ENCODE measurements at regions not wholly inside any gene's neighbourhood (a gene's known extent, or its start where the extent isn't known, plus 50 kb on each side); places are given as distances from the start of the nearest gene placed in this dataset.

DNA sequence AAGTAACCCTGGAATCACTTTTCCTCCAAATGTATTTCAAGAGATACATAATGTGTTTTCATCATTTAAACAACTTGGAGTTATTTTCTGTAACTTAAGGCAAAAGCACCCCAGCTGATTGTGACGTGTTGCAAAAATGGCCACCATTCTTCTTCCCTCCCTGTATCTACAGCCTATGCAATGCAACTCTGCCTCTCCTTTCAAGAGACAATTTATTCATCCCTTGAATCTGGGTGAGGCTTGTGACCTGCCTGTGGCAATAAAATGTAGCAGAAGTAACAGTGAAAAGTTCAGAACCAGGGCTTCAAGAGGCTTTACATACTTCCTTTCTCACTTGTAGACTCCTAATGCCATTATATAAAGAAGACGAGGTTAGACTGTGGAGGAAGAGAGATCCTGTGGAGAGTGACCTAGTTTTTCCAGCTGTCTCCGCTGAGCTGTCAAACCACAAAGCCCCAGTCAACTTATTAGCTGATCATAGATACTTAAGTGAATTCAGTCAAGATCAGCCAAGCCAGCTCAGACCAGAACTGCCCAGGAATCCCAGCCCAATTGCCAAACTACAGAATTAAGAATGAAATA is 81.0 kb upstream of the KLF3 start:
- no peak overlapping the region for H3K4me3 ChIP-seq (ENCODE audit: low read length)
- H3K9ac ChIP-seq (ENCODE audit: low read depth, low read length), result no peak overlapping the region
- no peaks in the 10 kb centered on the region for H3K4me1 ChIP-seq (ENCODE audit: control insufficient read depth, insufficient read depth, low read length)
- H3K4me2 ChIP-seq (ENCODE audit: low read length), result no peak overlapping the region
- H3K36me3 ChIP-seq (ENCODE audit: insufficient read depth, low read length), result no peaks in the 10 kb centered on the region
- no peaks in the 10 kb centered on the region for H3K27me3 ChIP-seq (ENCODE audit: control insufficient read depth, insufficient read depth, low read length)
- H3K9me3 ChIP-seq (replicated peaks; ENCODE audit: low read length), result no peaks in the 10 kb centered on the region

DNA sequence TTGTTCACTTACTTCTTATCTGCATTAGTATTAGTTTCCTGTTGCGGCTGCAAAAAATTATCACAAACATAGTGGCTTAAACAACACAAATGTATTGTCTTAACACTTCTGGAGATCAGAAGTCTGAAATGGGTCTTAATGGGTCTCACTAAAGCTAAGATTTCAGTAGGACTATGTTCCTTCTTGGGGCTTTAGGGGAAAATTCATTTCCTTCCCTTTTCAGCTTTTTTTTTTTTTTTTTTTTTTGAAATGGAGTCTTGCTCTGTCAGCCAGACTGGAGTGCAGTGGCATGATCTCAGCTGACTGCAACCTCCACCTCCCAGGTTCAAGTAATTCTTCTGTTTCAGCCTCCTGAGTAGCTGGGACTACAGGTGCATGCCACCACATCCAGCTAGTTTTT is 78.1 kb upstream of the KLF3 start:
- no peak overlapping the region for H3K4me3 ChIP-seq (ENCODE audit: low read length)
- no peak overlapping the region for H3K9ac ChIP-seq (ENCODE audit: low read depth, low read length)
- no peaks in the 10 kb centered on the region for H3K9me3 ChIP-seq (replicated peaks; ENCODE audit: low read length)
- no peaks in the 10 kb centered on the region for H3K4me1 ChIP-seq (ENCODE audit: control insufficient read depth, insufficient read depth, low read length)
- H3K27me3 ChIP-seq (ENCODE audit: control insufficient read depth, insufficient read depth, low read length), result peaks cover 3% of the 10 kb centered on the region
- H3K4me2 ChIP-seq (ENCODE audit: low read length), result no peak overlapping the region
- no peaks in the 10 kb centered on the region for H3K36me3 ChIP-seq (ENCODE audit: insufficient read depth, low read length)

DNA sequence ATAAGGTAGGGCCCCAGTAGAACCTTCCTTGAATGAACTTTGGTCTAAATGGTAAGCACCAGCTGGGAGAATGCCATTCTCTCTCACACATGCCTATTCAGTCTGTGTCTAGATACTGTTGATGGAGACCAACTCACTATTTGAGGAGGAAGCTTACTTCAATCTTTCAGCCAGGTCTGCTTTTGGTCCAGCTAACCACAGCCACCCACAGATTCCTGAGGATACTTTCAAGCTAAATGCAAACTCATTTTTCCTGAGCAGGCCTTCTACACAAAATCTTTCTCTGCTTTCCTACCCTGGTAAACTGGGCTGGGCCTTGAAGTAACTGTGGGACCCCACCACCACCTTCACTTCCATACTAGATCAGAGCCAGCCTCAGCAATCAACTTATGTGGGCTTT is 76.9 kb upstream of the KLF3 start:
- Histone ChIP-seq H3K9me3 (replicated peaks; ENCODE audit: low read length) (no peaks in the 10 kb centered on the region), H3K4me2 (ENCODE audit: low read length) (no peak overlapping the region), H3K9ac (ENCODE audit: low read depth, low read length) (no peak overlapping the region), H3K4me3 (ENCODE audit: low read length) (no peak overlapping the region), H3K27me3 (ENCODE audit: control insufficient read depth, insufficient read depth, low read length) (peaks cover 3% of the 10 kb centered on the region), H3K4me1 (ENCODE audit: control insufficient read depth, insufficient read depth, low read length) (no peaks in the 10 kb centered on the region), H3K36me3 (ENCODE audit: insufficient read depth, low read length) (no peaks in the 10 kb centered on the region)

DNA sequence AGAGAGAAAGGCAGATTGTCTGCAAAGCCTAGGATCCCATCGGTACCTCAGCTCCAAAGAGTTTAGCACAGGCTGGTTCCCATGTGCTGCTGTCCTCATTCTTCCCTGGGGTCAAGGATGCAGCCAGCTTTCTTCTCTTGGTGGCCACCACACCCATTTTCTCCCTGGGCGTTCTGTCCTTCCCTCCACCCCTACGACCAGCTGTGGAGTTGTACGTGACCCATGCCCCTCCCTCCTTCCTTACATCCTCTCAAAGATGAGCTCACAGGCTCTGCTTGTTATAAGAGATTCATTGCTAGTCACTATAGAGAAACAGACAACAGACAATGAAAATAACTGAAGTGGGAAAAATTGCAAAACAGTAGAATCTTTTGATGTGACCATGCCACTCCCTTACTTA is 74.0 kb upstream of the KLF3 start:
- H3K9me3 ChIP-seq (replicated peaks; ENCODE audit: low read length), result no peaks in the 10 kb centered on the region
- H3K36me3 ChIP-seq (ENCODE audit: insufficient read depth, low read length), result no peaks in the 10 kb centered on the region
- peaks cover 3% of the 10 kb centered on the region for H3K27me3 ChIP-seq (ENCODE audit: control insufficient read depth, insufficient read depth, low read length)
- no peak overlapping the region for H3K9ac ChIP-seq (ENCODE audit: low read depth, low read length)
- no peak overlapping the region for H3K4me2 ChIP-seq (ENCODE audit: low read length)
- H3K4me3 ChIP-seq (ENCODE audit: low read length), result no peak overlapping the region
- H3K4me1 ChIP-seq (ENCODE audit: control insufficient read depth, insufficient read depth, low read length), result no peaks in the 10 kb centered on the region

GRCh38 chr4:38591617-38592337 is 72.2 kb upstream of the KLF3 start:
- H3K36me3 ChIP-seq (ENCODE audit: insufficient read depth, low read length), result no peaks in the 10 kb centered on the region
- no peak overlapping the region for H3K9ac ChIP-seq (ENCODE audit: low read depth, low read length)
- H3K4me2 ChIP-seq (ENCODE audit: low read length), result no peak overlapping the region
- H3K4me1 ChIP-seq (ENCODE audit: control insufficient read depth, insufficient read depth, low read length), result no peaks in the 10 kb centered on the region
- peaks cover 3% of the 10 kb centered on the region for H3K27me3 ChIP-seq (ENCODE audit: control insufficient read depth, insufficient read depth, low read length)
- H3K4me3 ChIP-seq (ENCODE audit: low read length), result no peak overlapping the region
- no peaks in the 10 kb centered on the region for H3K9me3 ChIP-seq (replicated peaks; ENCODE audit: low read length)

DNA sequence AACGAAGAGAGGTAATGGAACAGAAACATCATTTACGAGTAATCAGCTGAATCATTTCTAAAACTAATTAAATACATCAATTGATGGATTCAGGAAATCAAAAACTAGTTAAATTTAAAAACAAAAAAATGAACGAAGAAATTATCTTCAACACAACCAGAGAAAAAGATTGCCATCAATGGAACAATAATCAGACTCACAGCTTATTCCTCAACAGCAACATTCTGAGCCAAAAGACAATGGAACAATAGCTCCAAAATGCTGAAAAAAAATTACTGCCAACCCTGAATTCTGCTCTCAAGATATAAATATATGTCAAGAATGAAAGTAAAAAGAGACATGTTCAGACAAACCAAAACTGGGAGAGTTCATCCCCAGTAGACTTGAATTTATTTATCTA is 65.5 kb upstream of the KLF3 start:
- H3K9me3 ChIP-seq (replicated peaks; ENCODE audit: low read length), result no peaks in the 10 kb centered on the region
- H3K4me2 ChIP-seq (ENCODE audit: low read length), result no peak overlapping the region
- no peak overlapping the region for H3K9ac ChIP-seq (ENCODE audit: low read depth, low read length)
- no peaks in the 10 kb centered on the region for H3K36me3 ChIP-seq (ENCODE audit: insufficient read depth, low read length)
- H3K4me3 ChIP-seq (ENCODE audit: low read length), result no peak overlapping the region
- H3K4me1 ChIP-seq (ENCODE audit: control insufficient read depth, insufficient read depth, low read length), result no peaks in the 10 kb centered on the region
- no peaks in the 10 kb centered on the region for H3K27me3 ChIP-seq (ENCODE audit: control insufficient read depth, insufficient read depth, low read length)

- Histone ChIP-seq H3K36me3 (ENCODE audit: insufficient read depth, low read length) (no peaks in the 10 kb centered on the region), H3K9ac (ENCODE audit: low read depth, low read length) (no peak overlapping the region), H3K27me3 (ENCODE audit: control insufficient read depth, insufficient read depth, low read length) (no peaks in the 10 kb centered on the region), H3K9me3 (replicated peaks; ENCODE audit: low read length) (no peaks in the 10 kb centered on the region), H3K4me3 (ENCODE audit: low read length) (no peak overlapping the region), H3K4me1 (ENCODE audit: control insufficient read depth, insufficient read depth, low read length) (no peaks in the 10 kb centered on the region), H3K4me2 (ENCODE audit: low read length) (no peak overlapping the region)
These were observed 63.4 kb upstream of the KLF3 start for GRCh38 chr4:38600575-38600974.

DNA sequence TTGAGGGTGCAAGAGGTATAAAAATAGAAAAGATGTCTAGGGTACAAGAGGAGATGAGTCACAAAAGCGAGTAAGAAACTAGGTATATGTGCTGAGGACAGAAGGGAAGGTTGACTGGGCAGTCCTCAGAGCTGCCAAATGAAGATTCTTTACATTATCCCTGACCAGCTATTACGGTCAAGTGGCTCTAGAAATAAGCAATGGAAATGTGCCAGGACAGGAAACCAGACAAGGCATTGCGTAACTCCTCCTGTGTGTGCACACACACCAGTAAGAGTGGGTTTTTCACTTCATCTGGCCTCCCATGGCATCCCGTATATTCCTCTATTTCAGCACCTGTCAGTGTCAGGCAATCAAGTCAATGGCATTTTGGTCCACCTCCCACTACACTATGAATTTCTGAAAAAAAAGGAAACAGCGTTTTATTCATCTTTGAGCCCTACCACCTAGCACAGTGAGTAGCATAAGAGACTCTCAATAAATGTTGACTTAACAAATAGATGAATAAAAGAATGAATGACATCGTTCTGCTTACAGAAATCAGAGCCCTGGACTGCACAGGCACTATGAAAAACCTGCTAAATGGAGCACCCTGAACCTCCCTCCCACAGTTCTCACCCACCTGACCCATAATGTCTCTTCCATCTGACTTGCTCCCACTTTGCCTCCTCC is 62.6 kb upstream of the KLF3 start:
- no peaks in the 10 kb centered on the region for H3K36me3 ChIP-seq (ENCODE audit: insufficient read depth, low read length)
- H3K4me3 ChIP-seq (ENCODE audit: low read length), result no peak overlapping the region
- H3K27me3 ChIP-seq (ENCODE audit: control insufficient read depth, insufficient read depth, low read length), result no peaks in the 10 kb centered on the region
- no peaks in the 10 kb centered on the region for H3K9me3 ChIP-seq (replicated peaks; ENCODE audit: low read length)
- no peaks in the 10 kb centered on the region for H3K4me1 ChIP-seq (ENCODE audit: control insufficient read depth, insufficient read depth, low read length)
- no peak overlapping the region for H3K9ac ChIP-seq (ENCODE audit: low read depth, low read length)
- no peak overlapping the region for H3K4me2 ChIP-seq (ENCODE audit: low read length)

DNA sequence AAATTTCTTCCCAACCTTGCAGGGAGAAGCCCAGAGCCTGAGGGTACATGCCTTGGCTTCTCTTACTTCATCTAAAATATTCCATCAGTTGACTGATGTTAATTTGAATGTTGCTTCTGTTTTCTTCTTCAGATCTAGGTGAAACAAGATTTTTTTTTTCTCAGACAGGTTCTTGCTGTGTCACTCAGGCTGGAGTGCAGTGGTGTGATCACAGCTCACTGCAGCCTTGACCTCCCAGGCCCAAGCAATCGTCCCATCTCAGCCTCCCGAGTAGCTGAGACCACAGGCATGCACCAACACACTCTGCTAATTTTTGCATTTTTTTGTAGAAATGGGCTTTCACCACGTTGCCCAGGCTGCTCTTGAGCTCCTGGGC is 62.1 kb upstream of the KLF3 start:
- H3K4me2 ChIP-seq (ENCODE audit: low read length), result no peak overlapping the region
- no peaks in the 10 kb centered on the region for H3K4me1 ChIP-seq (ENCODE audit: control insufficient read depth, insufficient read depth, low read length)
- no peak overlapping the region for H3K4me3 ChIP-seq (ENCODE audit: low read length)
- no peaks in the 10 kb centered on the region for H3K9me3 ChIP-seq (replicated peaks; ENCODE audit: low read length)
- no peaks in the 10 kb centered on the region for H3K36me3 ChIP-seq (ENCODE audit: insufficient read depth, low read length)
- no peak overlapping the region for H3K9ac ChIP-seq (ENCODE audit: low read depth, low read length)
- no peaks in the 10 kb centered on the region for H3K27me3 ChIP-seq (ENCODE audit: control insufficient read depth, insufficient read depth, low read length)

DNA sequence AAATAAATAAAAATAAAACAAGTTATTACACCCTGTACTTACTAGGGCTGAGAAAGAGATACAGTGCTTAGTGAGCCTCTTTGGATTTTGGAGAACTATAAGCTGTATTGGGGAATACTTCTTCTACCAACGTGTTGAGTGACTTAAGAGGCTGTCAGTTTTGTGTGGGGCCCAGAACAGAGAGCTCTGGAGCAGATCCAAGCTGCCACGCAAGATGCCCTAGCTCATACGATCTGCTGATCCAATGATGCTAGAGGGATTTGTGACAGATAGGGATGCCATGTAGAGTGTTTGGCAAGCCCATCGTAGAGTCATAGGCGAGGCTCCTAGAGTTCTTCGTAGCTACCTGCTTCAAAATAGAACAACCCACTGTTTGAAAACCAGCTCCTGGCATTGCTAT is 60.3 kb upstream of the KLF3 start:
- H3K9ac ChIP-seq (ENCODE audit: low read depth, low read length), result no peak overlapping the region
- no peaks in the 10 kb centered on the region for H3K9me3 ChIP-seq (replicated peaks; ENCODE audit: low read length)

DNA sequence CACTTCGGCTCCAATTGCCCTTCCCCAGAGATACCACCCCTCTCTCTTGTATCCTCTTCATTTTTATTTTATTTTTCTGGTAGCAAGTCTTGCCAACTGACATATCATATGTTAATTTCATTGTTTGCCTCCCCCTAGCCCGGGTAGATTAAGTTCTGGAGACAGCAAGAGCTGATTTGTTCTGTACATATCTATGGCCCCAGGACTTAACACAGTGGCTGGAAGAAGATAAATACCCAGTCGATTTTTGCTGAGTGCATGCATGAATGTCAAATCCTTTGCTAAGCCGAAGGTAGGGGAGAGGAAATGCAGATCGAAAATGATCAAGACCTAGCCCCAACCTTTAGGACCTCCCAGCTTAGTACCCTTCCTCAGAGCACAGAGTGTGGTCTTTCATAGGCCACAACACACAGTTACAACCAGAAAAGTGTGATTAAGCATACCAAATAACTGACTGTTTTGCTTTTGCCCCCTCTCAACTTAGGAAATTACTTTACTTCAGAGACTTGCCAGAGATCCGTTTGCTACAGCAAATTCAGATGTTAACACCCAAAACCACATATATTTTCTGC is 58.7 kb upstream of the KLF3 start:
- Histone ChIP-seq H3K4me2 (ENCODE audit: low read length) (no peak overlapping the region), H3K27me3 (ENCODE audit: control insufficient read depth, insufficient read depth, low read length) (no peaks in the 10 kb centered on the region), H3K4me1 (ENCODE audit: control insufficient read depth, insufficient read depth, low read length) (no peaks in the 10 kb centered on the region), H3K9ac (ENCODE audit: low read depth, low read length) (no peak overlapping the region), H3K36me3 (ENCODE audit: insufficient read depth, low read length) (no peaks in the 10 kb centered on the region), H3K4me3 (ENCODE audit: low read length) (no peak overlapping the region), H3K9me3 (replicated peaks; ENCODE audit: low read length) (no peaks in the 10 kb centered on the region)

More for the DNA sequence above, 60.3 kb upstream of the KLF3 start:
- Histone ChIP-seq H3K4me2 (ENCODE audit: low read length) (no peak overlapping the region), H3K36me3 (ENCODE audit: insufficient read depth, low read length) (no peaks in the 10 kb centered on the region), H3K4me3 (ENCODE audit: low read length) (no peak overlapping the region), H3K27me3 (ENCODE audit: control insufficient read depth, insufficient read depth, low read length) (no peaks in the 10 kb centered on the region), H3K4me1 (ENCODE audit: control insufficient read depth, insufficient read depth, low read length) (no peaks in the 10 kb centered on the region)
